PFSK-1 (cell line): ENCODE measurements at regions not wholly inside any gene's neighbourhood (a gene's known extent, or its start where the extent isn't known, plus 50 kb on each side); places are given as distances from the start of the nearest gene placed in this dataset.

Experiments
- POLR2AphosphoS5 ChIP-seq: IDR thresholded peaks from 2 replicates; pipeline ENCODE4 v1.6.1; 2012; ENCODE audit warnings: low read depth, mild to moderate bottlenecking, control low read depth, low read length, moderate library complexity
- REST ChIP-seq, 2 experiments: IDR thresholded peaks; 2 replicates each; pipeline versions ENCODE4 v1.6.1 to v1.8.0; 2011 to 2012; ENCODE audit warnings: low read depth in 2 of 2, low read length in 2 of 2, control low read depth in 1 of 2, inconsistent platforms in 1 of 2, mild to moderate bottlenecking in 1 of 2, moderate library complexity in 1 of 2; ENCODE audit not compliant: insufficient read depth in 1 of 2
- TAF1 ChIP-seq: IDR thresholded peaks from 2 replicates; pipeline ENCODE4 v1.6.1; 2012; ENCODE audit warnings: low read length, control low read depth, borderline replicate concordance; ENCODE audit not compliant: insufficient read depth

GRCh38 chr11:70779433-70780245 is 381.3 kb downstream of the CTTN start:
- TF ChIP-seq REST (IDR thresholded peaks at IDR 0.05; ENCODE audit: insufficient read depth in 1 of 2, low read depth in 2 of 2, low read length in 2 of 2) (no peak), POLR2AphosphoS5 (no peak), TAF1 (no peak)
